ENCODE measurements at regions not wholly inside any gene's neighbourhood (a gene's known extent, or its start where the extent isn't known, plus 50 kb on each side); places are given as distances from the start of the nearest gene placed in this dataset.

DNA sequence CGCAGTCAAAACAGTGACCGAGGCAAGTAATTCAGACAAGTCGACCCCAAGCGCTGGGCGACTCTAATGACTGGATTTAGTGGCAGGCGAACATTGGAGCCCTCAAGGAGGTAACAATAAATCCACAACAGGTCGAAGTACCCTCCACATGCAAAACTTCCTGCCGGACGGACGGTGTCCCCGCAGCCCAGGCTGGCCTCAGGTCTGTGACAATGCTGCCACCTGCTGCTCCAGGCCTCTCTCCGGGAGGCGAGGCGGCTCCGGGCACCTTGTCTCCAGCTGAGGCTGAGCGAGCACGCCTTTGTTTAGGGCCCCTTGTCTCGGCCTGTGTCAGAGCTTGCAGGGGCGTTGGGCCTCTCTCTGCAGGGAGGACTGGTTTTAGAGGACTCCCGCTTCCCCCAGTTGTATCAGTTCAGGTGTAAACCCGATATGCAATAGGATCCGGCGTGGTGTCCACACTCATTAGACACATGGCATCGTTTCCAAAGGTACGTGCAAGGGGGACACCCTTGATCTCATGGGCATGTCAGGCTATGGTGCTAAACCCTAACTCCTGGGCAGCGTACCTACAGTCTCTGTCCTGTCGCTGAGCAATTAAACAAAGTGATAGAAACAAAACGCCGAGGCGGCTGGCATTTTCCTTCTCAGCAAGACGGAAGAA, 628.0 kb upstream of the ADAMTS16 start:
- no CpG with 5 or more reads among the region's 31 CpGs for WGBS (ENCODE audit: insufficient coverage, low lambda C conversion rate)
- Histone ChIP-seq H3K4me3 (ENCODE audit: low read length) (no peak overlapping the region), H3K4me1 (ENCODE audit: control insufficient read depth, insufficient read depth, low read length) (no peaks in the 10 kb centered on the region), H3K36me3 (ENCODE audit: control insufficient read depth, insufficient read depth, low read length) (no peaks in the 10 kb centered on the region), H3K9me3 (ENCODE audit: control insufficient read depth, low read depth, low read length) (no peaks in the 10 kb centered on the region), H3K27me3 (ENCODE audit: control insufficient read depth, insufficient read depth, low read length) (no peaks in the 10 kb centered on the region), H3K27ac (ENCODE audit: low read length) (no peak overlapping the region)
- DNase-seq = no peak

DNA sequence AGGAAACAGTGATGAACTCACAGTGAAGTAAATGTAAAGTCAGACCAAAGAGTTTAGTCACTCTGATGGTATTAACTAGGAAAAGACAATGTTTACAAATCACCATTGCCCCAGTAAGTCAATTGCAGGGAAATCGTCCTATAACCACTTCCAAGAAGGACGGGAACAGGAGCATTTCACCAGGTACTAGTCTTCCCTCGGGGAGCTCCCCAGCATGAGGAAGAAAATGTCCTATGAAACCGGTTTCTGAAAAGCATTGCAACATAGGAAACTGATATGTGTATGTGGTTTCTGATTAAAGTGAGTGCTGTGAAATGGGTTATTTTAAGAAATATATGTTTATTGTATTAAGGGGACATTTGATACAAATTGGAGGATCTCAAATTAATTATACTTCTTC, 626.7 kb upstream of the ADAMTS16 start:
- H3K27ac ChIP-seq (ENCODE audit: low read length) = no peak overlapping the region
- no peaks in the 10 kb centered on the region for H3K27me3 ChIP-seq (ENCODE audit: control insufficient read depth, insufficient read depth, low read length)
- H3K4me1 ChIP-seq (ENCODE audit: control insufficient read depth, insufficient read depth, low read length) = no peaks in the 10 kb centered on the region
- WGBS (ENCODE audit: insufficient coverage, low lambda C conversion rate) = no CpG with 5 or more reads among the region's 4 CpGs
- H3K36me3 ChIP-seq (ENCODE audit: control insufficient read depth, insufficient read depth, low read length) = no peaks in the 10 kb centered on the region
- no peak for DNase-seq
- H3K9me3 ChIP-seq (ENCODE audit: control insufficient read depth, low read depth, low read length) = no peaks in the 10 kb centered on the region
- H3K4me3 ChIP-seq (ENCODE audit: low read length) = no peak overlapping the region

DNA sequence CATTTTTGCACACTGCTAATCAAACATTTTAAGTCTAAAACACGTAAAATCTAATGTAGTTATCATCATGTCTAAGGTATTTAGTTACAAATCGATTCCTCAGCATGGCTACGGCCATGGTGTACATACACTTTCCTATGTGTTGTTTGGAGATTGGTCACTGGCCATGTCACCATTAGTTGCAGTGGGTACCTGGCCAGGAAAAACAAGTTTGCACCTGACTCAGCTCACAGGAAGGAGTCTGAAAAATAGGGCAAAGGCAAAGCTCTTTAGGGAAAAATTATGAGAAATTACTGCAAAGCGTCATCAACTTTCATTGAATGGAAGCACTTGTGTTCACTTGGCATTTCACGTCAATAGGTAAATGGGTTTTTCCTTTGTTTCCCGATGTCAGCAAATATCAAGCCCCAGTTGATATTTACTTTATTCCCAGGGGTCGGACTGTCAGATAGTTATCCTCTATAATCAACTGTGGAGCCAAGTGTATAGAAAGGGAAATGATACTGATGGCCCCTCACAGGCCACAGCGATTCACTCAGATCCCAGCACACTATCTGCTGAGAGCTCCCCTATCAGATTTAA, 626.0 kb upstream of the ADAMTS16 start:
- Histone ChIP-seq H3K9me3 (ENCODE audit: control insufficient read depth, low read depth, low read length) (no peaks in the 10 kb centered on the region), H3K4me1 (ENCODE audit: control insufficient read depth, insufficient read depth, low read length) (no peaks in the 10 kb centered on the region), H3K36me3 (ENCODE audit: control insufficient read depth, insufficient read depth, low read length) (no peaks in the 10 kb centered on the region), H3K27ac (ENCODE audit: low read length) (no peak overlapping the region), H3K27me3 (ENCODE audit: control insufficient read depth, insufficient read depth, low read length) (no peaks in the 10 kb centered on the region), H3K4me3 (ENCODE audit: low read length) (no peak overlapping the region)
- 79% methylated on average over 4 of the region's 8 CpGs for WGBS (ENCODE audit: insufficient coverage, low lambda C conversion rate)
- DNase-seq = no peak

DNA sequence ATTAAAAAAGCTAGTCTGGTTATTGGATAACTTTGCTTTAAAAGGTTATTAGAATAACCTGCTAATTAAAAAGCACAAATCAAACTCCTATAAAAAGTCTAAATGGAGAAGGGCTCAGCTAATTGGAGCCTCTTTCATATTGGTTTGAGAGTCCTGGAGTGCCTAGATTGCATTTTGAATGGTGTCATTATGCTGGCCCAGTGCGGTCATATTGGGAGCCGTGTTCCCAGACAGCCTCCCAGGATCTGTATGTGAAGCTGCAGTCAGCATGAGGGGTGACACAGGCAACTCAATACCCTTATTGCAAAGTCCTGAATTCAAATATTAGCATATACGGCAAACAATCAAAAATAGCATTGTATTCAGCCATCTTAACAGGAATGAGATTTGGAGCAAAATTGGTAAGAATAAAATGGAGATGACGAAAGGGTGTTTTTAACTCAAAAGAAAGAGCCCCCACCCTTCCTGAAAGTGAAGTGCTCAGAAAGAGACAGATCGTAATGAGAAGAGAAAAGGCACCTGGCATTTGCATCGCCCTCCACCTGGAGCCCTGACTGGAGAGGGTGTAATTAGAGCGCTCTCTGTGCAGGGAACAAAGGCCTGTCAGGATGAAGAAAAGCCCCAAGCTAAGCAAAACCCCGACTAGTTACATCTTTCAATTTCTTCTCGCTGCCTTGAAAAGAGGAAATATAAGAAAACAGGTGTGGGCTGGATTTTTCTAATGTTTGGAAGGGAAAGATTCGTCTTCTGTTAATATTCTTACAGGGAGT, 621.0 kb upstream of the ADAMTS16 start:
- Histone ChIP-seq H3K36me3 (ENCODE audit: control insufficient read depth, insufficient read depth, low read length) (no peaks in the 10 kb centered on the region), H3K27me3 (ENCODE audit: control insufficient read depth, insufficient read depth, low read length) (no peaks in the 10 kb centered on the region), H3K27ac (ENCODE audit: low read length) (no peak overlapping the region), H3K4me3 (ENCODE audit: low read length) (no peak overlapping the region), H3K4me1 (ENCODE audit: control insufficient read depth, insufficient read depth, low read length) (no peaks in the 10 kb centered on the region), H3K9me3 (ENCODE audit: control insufficient read depth, low read depth, low read length) (no peaks in the 10 kb centered on the region)
- DNase-seq = no peak
- 81% methylated on average over 3 of the region's 10 CpGs for WGBS (ENCODE audit: insufficient coverage, low lambda C conversion rate)

DNA sequence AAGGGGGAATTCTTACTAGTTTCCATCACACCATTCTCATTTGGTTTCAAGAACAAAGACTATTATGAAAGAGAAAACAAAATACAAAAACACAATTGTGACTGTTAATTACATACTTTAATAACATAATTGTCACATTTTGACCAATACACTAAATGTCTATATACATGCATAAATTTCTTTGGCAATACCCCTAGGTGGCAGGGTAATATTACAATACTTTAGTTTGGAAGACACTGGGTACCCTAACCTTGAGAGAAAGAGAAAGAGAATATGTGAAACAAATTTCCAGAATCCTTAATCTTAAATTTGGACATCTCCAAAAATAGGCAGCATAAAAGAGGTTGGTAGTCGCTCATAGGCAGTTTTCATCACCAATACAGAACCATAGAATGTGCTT, 619.6 kb upstream of the ADAMTS16 start:
- Histone ChIP-seq H3K36me3 (ENCODE audit: control insufficient read depth, insufficient read depth, low read length) (no peaks in the 10 kb centered on the region), H3K9me3 (ENCODE audit: control insufficient read depth, low read depth, low read length) (no peaks in the 10 kb centered on the region), H3K4me1 (ENCODE audit: control insufficient read depth, insufficient read depth, low read length) (no peaks in the 10 kb centered on the region), H3K4me3 (ENCODE audit: low read length) (no peak overlapping the region), H3K27ac (ENCODE audit: low read length) (no peak overlapping the region), H3K27me3 (ENCODE audit: control insufficient read depth, insufficient read depth, low read length) (no peaks in the 10 kb centered on the region)
- no CpG with 5 or more reads among the region's 1 CpG for WGBS (ENCODE audit: insufficient coverage, low lambda C conversion rate)
- DNase-seq = no peak

DNA sequence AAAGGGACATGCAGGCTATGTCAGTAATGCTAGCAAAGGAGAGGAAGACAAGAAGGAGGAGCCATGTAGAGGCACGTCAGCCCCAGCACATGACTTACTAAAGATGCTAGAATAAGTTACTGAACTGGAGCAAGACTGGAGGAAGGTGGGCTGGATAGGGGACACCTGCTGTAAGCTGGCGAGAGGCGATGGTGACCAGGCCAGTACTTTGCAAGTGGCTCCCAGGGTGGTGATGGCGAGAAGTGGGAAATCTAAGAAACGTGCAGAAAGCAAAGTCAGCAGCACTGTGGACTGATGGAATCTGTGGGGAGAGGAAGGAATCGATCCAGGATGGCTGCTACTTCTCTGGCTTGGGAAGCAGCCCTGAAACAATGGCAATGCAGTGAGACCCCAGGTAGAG, 617.1 kb upstream of the ADAMTS16 start:
- Histone ChIP-seq H3K27ac (ENCODE audit: low read length) (no peak overlapping the region), H3K4me1 (ENCODE audit: control insufficient read depth, insufficient read depth, low read length) (no peaks in the 10 kb centered on the region), H3K4me3 (ENCODE audit: low read length) (no peak overlapping the region), H3K27me3 (ENCODE audit: control insufficient read depth, insufficient read depth, low read length) (no peaks in the 10 kb centered on the region), H3K9me3 (ENCODE audit: control insufficient read depth, low read depth, low read length) (no peaks in the 10 kb centered on the region), H3K36me3 (ENCODE audit: control insufficient read depth, insufficient read depth, low read length) (no peaks in the 10 kb centered on the region)
- no peak for DNase-seq
- WGBS (ENCODE audit: insufficient coverage, low lambda C conversion rate) = 50% methylated on average over 2 of the region's 6 CpGs

DNA sequence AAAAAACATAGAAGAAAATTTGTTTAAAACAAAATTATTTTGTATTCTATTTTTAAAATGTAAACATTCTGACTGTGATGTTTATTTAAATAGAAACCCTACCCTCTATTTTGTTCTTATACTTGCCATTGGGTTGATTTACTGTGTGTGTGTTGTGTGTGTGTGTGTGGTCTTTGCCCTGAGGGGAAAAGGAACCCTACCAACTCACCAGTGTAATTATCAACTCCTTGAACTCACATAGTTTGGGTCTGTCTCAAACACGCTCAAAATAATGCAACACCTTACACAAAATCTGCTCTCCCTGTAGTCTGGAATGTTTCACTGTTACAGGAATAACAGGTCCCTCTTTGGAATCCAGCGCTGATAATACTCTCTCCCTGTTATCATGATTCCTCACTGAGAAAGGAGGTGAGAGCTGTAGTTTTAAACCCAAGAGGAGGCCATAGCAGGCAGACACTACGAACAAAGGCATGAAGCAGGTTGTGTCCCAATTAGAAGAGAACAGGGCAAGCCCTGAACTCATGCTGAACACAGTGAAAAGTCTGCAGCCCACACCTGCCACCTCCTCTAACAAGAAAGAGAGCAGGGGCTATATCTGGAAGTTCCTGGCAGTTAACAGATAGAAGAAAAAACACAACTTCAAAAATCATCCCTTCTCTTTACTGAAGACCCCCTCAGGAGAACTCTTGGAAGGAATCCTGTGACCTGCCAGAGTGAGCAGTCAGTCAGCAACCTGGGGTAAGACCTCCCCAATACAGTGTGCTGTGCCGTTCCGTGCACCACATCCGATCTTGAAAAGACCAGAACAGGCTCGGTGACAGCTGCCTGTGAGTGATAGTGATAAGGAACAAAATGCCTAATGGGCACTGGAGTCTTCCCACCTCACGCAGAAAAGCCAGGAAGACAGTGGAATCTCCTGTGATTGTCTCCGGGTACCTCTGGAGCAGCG, 608.1 kb upstream of the ADAMTS16 start:
- H3K27ac ChIP-seq (ENCODE audit: low read length) = no peak overlapping the region
- H3K9me3 ChIP-seq (ENCODE audit: control insufficient read depth, low read depth, low read length) = no peaks in the 10 kb centered on the region
- no peak for DNase-seq
- H3K27me3 ChIP-seq (ENCODE audit: control insufficient read depth, insufficient read depth, low read length) = no peaks in the 10 kb centered on the region
- WGBS (ENCODE audit: insufficient coverage, low lambda C conversion rate) = no CpG with 5 or more reads among the region's 10 CpGs
- H3K4me3 ChIP-seq (ENCODE audit: low read length) = no peak overlapping the region
- H3K36me3 ChIP-seq (ENCODE audit: control insufficient read depth, insufficient read depth, low read length) = no peaks in the 10 kb centered on the region
- H3K4me1 ChIP-seq (ENCODE audit: control insufficient read depth, insufficient read depth, low read length) = no peaks in the 10 kb centered on the region

DNA sequence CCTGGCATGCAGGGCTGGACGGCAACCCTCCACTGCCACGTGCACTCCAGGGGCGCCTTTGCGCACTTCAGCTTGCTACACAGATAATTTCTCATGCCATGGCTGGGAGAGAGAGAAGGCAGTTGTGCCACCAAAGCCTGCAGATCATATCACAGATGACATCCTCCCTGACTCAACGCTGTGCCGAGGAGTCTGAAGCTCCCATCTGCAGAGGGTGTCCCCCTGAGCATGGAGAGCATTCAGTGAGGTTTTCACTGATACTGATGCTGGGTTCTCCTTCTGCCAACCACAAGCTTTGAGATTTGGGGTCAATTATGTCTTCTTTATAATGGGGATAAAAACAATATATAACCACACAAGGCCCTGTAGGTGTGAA, 607.4 kb upstream of the ADAMTS16 start:
- H3K9me3 ChIP-seq (ENCODE audit: control insufficient read depth, low read depth, low read length) = no peaks in the 10 kb centered on the region
- no peak overlapping the region for H3K4me3 ChIP-seq (ENCODE audit: low read length)
- no peaks in the 10 kb centered on the region for H3K4me1 ChIP-seq (ENCODE audit: control insufficient read depth, insufficient read depth, low read length)
- H3K27me3 ChIP-seq (ENCODE audit: control insufficient read depth, insufficient read depth, low read length) = no peaks in the 10 kb centered on the region
- H3K27ac ChIP-seq (ENCODE audit: low read length) = no peak overlapping the region
- no CpG with 5 or more reads among the region's 6 CpGs for WGBS (ENCODE audit: insufficient coverage, low lambda C conversion rate)
- DNase-seq = no peak
- H3K36me3 ChIP-seq (ENCODE audit: control insufficient read depth, insufficient read depth, low read length) = no peaks in the 10 kb centered on the region

DNA sequence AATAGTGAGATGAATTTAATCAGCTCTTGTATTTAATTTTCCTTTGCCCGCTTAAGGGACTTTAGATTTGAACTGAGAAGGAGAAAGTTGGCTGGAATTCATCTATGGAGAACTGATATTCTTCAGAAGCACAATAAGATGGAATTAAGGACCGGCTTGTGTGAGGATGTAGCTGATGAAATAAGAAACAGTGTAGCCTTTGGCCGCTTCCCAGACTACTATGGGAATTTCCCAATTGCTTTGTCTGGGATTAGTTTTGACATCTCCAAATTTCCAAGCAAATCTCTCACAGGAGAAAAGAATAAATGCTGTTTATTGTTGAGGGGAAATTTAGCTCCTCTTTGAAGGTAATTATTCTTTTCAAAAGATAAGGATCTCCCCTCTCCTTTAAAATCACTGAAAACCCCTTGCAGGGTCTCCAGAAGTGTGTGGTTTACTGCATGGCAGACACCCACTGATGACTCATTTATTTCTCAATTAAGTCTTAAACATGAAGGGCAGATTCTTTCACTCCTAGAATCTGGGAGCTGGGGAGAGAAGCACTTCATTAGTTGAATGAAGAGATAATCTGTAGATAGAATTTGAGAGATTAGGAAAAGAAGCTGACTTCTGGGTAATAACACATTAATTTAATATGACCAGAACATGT, 606.5 kb upstream of the ADAMTS16 start:
- no peak for DNase-seq
- no peaks in the 10 kb centered on the region for H3K9me3 ChIP-seq (ENCODE audit: control insufficient read depth, low read depth, low read length)
- H3K4me3 ChIP-seq (ENCODE audit: low read length) = no peak overlapping the region
- no peaks in the 10 kb centered on the region for H3K4me1 ChIP-seq (ENCODE audit: control insufficient read depth, insufficient read depth, low read length)
- no peak overlapping the region for H3K27ac ChIP-seq (ENCODE audit: low read length)
- H3K36me3 ChIP-seq (ENCODE audit: control insufficient read depth, insufficient read depth, low read length) = no peaks in the 10 kb centered on the region
- WGBS (ENCODE audit: insufficient coverage, low lambda C conversion rate) = no CpG with 5 or more reads among the region's 3 CpGs
- no peaks in the 10 kb centered on the region for H3K27me3 ChIP-seq (ENCODE audit: control insufficient read depth, insufficient read depth, low read length)

DNA sequence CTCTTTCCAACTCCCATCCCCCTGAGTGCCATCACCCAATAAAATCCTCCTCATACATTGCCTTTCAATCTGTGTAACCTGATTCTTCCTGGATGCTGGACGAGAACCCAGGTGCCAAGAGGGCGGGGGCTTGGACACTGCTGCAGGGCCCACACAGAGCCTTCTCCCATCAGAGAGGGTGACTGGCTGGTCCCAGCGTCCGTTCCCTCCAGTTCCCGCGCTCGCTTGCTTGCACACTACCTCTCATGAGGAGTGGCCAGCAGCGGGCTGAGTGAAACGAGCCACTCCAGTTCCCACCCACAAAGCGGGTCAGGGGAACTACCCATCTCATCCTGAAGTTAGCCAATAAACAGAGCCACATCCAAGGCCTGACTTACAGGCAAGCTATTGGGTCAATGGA, 602.6 kb upstream of the ADAMTS16 start:
- DNase-seq = no peak
- H3K9me3 ChIP-seq (ENCODE audit: control insufficient read depth, low read depth, low read length) = no peaks in the 10 kb centered on the region
- WGBS (ENCODE audit: insufficient coverage, low lambda C conversion rate) = no CpG with 5 or more reads among the region's 10 CpGs

More for the DNA sequence above, 602.6 kb upstream of the ADAMTS16 start:
- Histone ChIP-seq H3K4me1 (ENCODE audit: control insufficient read depth, insufficient read depth, low read length) (no peaks in the 10 kb centered on the region), H3K27ac (ENCODE audit: low read length) (no peak overlapping the region), H3K4me3 (ENCODE audit: low read length) (no peak overlapping the region), H3K27me3 (ENCODE audit: control insufficient read depth, insufficient read depth, low read length) (no peaks in the 10 kb centered on the region), H3K36me3 (ENCODE audit: control insufficient read depth, insufficient read depth, low read length) (no peaks in the 10 kb centered on the region)
